ENCODE measurements at regions not wholly inside any gene's neighbourhood (a gene's known extent, or its start where the extent isn't known, plus 50 kb on each side); places are given as distances from the start of the nearest gene placed in this dataset.

- H2BK12ac ChIP-seq (ENCODE audit: insufficient read length, low read depth, low read length), result no peak overlapping the region
- H3K4me1 Mint-ChIP-seq, result no peaks in the 10 kb centered on the region
- no peak overlapping the region for H4K8ac ChIP-seq (replicated peaks; ENCODE audit: insufficient read length, low read depth, low read length)
- H2AK5ac ChIP-seq (ENCODE audit: insufficient read length, low read length), result no peak overlapping the region
- no peak overlapping the region for H4K5ac ChIP-seq (ENCODE audit: insufficient read length, low read depth, low read length)
- no peak overlapping the region for H3K23ac ChIP-seq (ENCODE audit: insufficient read length, low read depth, low read length)
- no peak overlapping the region for H2BK5ac ChIP-seq (ENCODE audit: insufficient read length, low read length)
- no peaks in the 10 kb centered on the region for H3K79me1 ChIP-seq (ENCODE audit: insufficient read depth, low read depth, low read length, poor library complexity, severe bottlenecking)
- H2BK20ac ChIP-seq (ENCODE audit: low read depth, low read length, poor library complexity, severe bottlenecking), result no peak overlapping the region
- 0 out of 2 replicates have a peak, but pooled peaks cover 2% of the 10 kb centered on the region for H3K27me3 Mint-ChIP-seq (ENCODE audit: low read depth)
- H3K56ac ChIP-seq (ENCODE audit: insufficient read length, low read depth, low read length), result no peak overlapping the region
- H3K9me3 Mint-ChIP-seq, result peaks cover 7 to 10% of the 10 kb centered on the region in 2 experiments
- H3K23me2 ChIP-seq (ENCODE audit: insufficient read length, low read depth, low read length, poor library complexity, severe bottlenecking), result no peaks in the 10 kb centered on the region
- H3K9me3 ChIP-seq (ENCODE audit: control insufficient read depth, low read depth, low read length), result no peaks in the 10 kb centered on the region
- H4K91ac ChIP-seq (ENCODE audit: insufficient read length, low read depth, low read length), result no peak overlapping the region
- no peaks in the 10 kb centered on the region for H3K4me1 ChIP-seq (ENCODE audit: insufficient read depth, low read length)
- no peak overlapping the region for H3K4me2 ChIP-seq (ENCODE audit: insufficient read depth, insufficient read length, low read length)
- no peak overlapping the region for H3K14ac ChIP-seq (ENCODE audit: insufficient read depth, low read length)
- no peak for DNase-seq
- H4K20me1 ChIP-seq (ENCODE audit: control insufficient read depth, insufficient read depth, insufficient read length), result no peaks in the 10 kb centered on the region
- no peak overlapping the region for H2AFZ ChIP-seq (ENCODE audit: low read length)
- no peaks in the 10 kb centered on the region for H3K27me3 ChIP-seq (ENCODE audit: insufficient read depth, low read length)
- no peak overlapping the region for H2BK15ac ChIP-seq (ENCODE audit: low read depth, low read length)
- no peak overlapping the region for H3T11ph ChIP-seq (ENCODE audit: low read length)
- no peak overlapping the region for H3K4ac ChIP-seq (ENCODE audit: low read depth, low read length)
- no peak overlapping the region for H3K18ac ChIP-seq (ENCODE audit: insufficient read length, low read depth, low read length)
- H3K9ac ChIP-seq (ENCODE audit: extremely low read depth, insufficient read length, low read length), result no peak overlapping the region
- H3K4me3 Mint-ChIP-seq, result no peak overlapping the region
- TF ChIP-seq, protein P1, sequence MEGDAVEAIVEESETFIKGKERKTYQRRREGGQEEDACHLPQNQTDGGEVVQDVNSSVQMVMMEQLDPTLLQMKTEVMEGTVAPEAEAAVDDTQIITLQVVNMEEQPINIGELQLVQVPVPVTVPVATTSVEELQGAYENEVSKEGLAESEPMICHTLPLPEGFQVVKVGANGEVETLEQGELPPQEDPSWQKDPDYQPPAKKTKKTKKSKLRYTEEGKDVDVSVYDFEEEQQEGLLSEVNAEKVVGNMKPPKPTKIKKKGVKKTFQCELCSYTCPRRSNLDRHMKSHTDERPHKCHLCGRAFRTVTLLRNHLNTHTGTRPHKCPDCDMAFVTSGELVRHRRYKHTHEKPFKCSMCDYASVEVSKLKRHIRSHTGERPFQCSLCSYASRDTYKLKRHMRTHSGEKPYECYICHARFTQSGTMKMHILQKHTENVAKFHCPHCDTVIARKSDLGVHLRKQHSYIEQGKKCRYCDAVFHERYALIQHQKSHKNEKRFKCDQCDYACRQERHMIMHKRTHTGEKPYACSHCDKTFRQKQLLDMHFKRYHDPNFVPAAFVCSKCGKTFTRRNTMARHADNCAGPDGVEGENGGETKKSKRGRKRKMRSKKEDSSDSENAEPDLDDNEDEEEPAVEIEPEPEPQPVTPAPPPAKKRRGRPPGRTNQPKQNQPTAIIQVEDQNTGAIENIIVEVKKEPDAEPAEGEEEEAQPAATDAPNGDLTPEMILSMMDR (conservative IDR thresholded peaks at IDR 0.05), result no peak
- H3K36me3 Mint-ChIP-seq (ENCODE audit: insufficient read depth in 1 of 3, low read depth in 3 of 3), result peaks cover 0 to 8% (median 2%) of the 10 kb centered on the region in 3 experiments; a peak in 2 of 7 replicates
- H3K79me2 ChIP-seq (ENCODE audit: insufficient read depth, low read length), result no peaks in the 10 kb centered on the region
- no peak overlapping the region; a peak in 1 of 7 replicates for H3K27ac Mint-ChIP-seq
- H2BK120ac ChIP-seq (ENCODE audit: low read depth, low read length, poor library complexity, severe bottlenecking), result no peak overlapping the region
- no CpG with 5 or more reads among the region's 4 CpGs for WGBS (ENCODE audit: extremely low coverage, insufficient read length, low lambda C conversion rate)
- H3K27ac ChIP-seq (ENCODE audit: insufficient read length, low read depth, low read length), result no peak overlapping the region
Measured at GRCh38 chr5:4442221-4442620, 697.9 kb upstream of the ADAMTS16 start.

Measured in H9 (cell line).